GM19328 (cell line): ENCODE measurements at regions not wholly inside any gene's neighbourhood (a gene's known extent, or its start where the extent isn't known, plus 50 kb on each side); places are given as distances from the start of the nearest gene placed in this dataset.

Experiments
- ATAC-seq: cut with Tn5 transposase; IDR thresholded peaks from one replicate; pipeline ENCODE4 v1.9.1; 2021; ENCODE audit warnings: mild to moderate bottlenecking, moderate library complexity; ENCODE audit not compliant: unreplicated experiment

DNA sequence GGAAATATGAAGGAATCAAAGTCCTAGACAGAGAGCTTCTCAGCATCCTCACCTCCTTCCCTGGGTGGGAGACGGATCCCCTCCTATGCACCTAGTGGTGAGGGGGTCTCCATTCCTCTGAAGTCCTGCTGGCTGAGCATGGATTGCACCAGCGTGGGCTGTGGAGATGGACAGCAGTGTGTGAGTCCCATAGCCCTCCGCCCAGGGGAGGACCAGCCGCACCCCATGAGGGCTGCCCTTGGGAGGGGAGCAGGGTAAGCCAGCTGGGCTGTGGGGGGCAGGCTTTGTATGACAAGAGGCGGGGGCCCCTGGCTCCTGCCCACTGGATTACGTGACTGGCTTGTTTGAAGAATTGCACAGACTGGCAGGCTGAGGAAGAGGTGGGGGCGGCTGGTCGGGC is 768.2 kb downstream of the GALR1 start:
- ATAC-seq, result no peak

DNA sequence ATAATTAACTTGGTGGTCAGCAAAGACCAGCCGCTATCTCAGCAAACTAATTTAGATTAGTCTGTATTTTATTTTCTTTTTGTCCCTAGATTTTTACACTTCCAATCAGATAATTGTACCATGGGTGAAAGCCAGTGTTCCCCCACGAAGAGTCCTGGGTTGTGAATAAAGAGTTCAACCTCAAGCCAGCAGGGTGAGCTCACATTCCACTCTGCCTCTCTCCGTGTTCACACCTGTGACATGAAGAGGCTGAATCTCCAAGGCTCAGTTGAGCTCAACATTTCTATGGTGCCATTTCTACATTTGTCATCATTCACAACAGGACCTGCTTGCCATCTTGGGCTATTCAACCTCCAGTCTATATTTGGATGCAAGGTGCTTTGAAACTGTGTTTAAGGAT is 771.5 kb downstream of the GALR1 start:
- ATAC-seq, result no peak

DNA sequence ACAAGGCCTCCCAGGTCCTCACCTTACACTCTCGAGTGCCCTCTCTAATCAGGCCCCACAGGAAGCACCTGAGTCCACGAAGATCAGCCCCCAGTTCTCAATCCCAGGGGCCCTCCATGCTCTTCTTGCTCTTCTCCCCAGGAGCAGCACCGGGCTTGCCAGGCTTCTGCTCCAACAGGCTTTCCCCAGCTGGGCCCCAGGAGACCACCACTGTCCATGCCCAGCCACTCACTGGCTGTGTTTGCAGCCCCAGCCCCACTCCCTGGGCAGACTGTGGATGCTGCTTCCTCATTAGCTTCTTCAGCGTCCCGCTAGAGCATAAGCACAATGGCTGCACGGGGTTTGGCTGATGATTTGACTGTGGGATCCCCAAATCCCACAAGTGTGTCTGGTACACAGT is 781.9 kb downstream of the GALR1 start:
- ATAC-seq, result no peak

DNA sequence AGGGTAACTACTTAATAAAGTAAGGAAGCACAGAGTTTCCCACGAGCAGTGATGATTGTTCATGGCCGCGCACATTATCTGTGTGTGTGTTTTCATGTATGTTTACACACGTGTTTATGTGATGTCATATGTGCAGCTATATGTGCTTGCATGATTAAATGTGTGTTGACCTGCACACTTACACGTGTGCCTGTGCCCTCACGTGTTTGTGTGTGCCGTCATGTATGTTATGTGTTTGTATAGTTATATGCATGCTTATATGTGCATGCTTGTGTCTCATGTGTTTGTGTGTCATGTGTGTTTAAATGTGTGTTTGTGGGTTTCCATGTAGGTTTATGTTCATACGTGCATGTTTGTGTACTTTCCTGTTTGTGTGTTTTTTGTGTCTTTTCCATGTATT is 782.3 kb downstream of the GALR1 start:
- ATAC-seq, result no peak

DNA sequence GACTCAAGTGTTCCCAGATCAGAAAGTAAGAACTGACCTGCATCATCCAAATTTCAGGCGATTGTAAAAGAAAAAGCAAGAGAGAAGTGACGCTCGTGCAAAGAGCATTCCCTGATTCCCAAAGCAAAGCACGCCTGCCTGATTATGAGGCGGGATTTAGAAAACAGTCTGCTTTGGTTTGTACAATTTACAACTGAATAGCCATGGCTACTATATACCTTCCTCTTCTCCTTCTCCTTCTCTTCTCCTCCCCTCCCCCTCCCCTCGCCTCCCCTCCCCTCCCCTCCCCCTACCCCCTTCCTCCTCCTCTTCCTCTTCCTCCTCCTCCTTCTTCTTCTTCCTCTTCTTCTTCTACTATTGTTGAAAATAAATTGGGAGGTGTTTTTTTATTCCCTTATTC is 782.9 kb downstream of the GALR1 start:
- ATAC-seq, result no peak

DNA sequence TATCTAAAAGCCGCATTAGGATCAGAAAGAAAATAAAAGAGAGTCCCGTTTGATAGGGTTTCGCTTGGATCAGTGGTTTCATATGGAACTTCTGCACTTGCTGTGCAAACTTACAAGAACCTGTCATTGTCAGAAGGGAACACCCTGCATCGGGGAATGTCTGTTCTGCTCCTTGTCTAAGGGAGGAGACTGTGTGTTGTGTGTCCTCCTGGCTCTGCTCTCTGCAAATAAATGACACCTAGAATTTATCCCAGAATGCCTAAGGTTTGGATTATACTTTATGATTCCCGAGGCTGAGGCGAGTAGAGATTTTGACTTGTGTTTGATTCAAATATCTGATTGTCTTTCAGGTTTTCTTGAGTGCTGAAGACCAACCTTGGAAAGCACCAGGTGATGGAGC is 785.1 kb downstream of the GALR1 start:
- no peak for ATAC-seq

DNA sequence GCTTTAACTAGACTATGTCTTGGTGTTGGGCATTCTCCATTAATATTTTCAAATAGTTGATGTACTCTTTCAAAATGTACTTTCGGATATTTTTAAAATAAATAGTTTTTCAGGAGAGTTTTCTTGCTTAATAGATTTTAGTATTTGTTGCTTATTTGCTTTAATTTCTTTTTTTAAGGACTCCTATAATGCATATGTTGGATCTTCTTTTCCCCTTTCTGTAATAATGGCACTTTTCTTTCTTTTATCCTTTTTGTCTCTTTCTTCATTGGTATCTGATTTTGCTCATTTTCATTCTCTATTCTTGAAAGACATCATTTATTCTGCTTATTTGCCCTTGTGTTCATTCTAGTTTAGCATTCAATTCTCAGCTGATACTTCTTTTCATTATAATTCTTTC is 791.6 kb downstream of the GALR1 start:
- no peak for ATAC-seq

DNA sequence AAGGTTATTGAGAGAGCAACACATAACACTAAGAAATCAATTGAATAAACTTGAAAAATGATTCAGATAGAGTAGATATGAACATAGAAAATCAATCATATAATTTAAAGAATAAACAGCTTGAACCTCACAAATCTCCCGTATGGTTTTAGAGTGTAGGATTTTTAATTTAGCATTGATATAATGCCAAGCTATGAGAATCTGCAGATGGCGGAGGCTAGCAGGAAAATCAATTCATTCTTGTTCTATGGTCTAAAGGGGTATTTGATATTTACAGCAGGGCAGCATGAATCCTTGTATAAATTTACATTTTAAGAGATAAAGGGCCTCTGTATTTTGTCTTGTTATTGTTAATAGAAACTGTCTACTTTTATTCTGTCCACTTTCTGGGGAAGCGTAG is 797.0 kb downstream of the GALR1 start:
- no peak for ATAC-seq

DNA sequence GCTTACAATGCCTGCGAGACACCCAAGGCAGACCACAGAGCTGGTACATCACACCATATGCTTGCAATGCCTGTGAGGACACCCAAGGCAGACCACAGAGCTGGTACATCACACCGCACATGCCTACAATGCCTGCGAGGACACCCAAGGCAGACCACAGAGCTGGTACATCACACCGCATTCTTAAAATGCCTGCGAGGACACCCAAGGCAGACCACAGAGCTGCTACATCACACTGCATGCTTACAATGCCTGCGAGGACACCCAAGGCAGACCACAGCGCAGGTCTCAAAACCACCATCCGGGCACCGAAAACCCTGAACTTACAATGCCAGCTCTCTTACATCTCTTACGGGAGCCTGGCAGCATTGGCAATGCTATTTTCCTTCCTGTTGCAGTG is 799.6 kb downstream of the GALR1 start:
- ATAC-seq, result no peak

DNA sequence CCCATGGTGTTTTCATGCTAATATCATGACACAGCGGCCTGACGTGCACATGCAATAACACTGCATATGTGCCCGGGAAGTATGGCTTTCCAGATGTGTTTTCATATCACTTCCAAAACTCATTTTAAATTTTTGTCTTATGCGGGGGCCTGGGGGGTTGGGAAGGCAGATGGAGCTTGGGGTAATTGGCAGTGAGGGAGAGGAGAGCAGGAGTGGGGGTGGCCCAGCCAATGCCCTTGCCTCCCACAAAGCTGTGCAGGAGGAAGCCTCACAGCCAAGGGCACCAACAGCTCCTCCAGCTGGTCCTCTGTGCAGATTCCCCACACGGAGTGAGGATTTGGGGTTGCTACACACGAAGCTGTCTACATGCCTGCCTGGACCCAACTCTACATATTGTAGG is 805.2 kb downstream of the GALR1 start:
- ATAC-seq, result no peak

DNA sequence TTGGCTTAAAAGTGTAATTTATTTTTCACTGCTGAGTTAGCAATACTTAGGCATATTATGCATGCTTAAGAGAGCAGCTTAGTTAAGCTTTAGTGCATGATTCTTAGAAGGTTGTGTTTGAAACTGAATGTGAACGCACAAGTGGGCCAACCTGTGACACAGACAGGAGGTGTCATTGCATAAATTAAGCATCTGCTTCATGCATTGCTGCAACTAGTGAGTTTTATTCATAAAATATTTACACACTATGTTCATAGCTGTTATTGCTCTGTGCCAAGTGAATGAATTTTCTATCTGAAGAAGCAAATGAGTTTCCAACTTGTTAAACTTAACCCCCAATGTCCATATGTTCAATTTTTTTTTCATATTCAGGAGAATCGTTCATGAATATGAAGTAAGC is 806.4 kb downstream of the GALR1 start:
- no peak for ATAC-seq

DNA sequence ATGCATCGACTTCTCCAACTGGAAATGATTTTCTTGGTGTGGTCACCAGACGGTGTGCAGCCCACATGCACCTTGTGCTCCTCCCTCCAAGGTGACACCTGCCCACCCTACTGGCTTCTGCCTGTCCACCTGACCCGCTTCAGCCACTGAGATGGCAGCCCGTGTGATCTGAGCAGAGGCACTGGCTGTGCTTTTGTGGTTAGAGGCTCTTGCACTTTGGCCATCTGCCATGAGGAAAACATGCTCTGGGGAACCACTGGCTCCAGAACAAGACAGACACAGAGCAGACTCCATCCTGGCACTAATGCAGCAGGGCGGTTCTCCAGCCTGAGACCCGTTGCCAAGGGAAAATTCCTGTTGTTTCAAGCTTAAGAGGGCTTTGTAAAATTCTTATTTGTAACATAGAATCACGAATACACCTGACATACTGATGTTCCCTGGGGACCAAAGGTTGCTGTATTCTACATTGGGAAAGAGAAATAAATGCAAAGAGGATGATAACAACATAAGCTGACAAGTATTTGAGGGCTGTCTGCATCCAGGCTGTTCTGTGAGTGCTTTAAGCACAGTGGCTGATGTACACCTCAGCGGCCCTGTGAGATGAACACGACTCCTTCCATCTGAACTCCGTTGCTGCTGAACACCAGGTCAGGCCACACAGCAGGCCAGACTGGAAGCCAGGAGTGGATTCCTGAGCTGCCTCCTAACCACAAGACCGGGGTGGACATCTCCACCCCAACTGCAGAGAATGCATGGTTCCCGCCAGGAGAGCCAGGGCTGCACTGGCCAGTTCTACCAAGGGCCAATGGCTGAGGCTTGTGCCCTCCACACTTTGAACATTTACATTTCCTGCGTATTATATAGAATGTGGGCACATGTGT is 820.4 kb downstream of the GALR1 start:
- ATAC-seq, result no peak

DNA sequence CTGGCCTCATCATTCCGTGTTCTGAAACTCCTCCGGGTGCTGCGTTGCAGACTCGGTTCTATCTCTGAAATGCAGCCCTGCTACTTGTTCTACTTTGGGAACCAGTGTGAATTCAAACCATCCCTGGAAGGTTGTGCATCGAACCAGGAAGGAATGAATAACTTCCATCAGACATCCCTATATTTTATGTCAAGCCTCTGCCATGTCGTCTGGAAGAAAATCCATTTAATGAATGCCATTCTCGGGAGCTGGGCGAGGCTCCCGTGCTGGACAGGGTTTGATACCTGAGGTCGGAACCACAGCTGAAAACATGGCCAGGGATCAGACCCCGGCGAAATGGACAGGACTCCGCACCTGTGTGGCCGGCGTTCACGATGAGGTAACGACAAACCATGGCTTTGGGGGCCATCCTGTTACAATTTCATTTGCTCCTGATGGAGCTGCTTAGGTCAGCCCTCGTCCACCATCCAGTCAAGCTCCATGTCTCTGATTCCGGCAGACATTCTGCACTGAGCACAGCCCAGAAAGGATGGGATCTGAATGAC is 821.6 kb downstream of the GALR1 start:
- ATAC-seq, result no peak

DNA sequence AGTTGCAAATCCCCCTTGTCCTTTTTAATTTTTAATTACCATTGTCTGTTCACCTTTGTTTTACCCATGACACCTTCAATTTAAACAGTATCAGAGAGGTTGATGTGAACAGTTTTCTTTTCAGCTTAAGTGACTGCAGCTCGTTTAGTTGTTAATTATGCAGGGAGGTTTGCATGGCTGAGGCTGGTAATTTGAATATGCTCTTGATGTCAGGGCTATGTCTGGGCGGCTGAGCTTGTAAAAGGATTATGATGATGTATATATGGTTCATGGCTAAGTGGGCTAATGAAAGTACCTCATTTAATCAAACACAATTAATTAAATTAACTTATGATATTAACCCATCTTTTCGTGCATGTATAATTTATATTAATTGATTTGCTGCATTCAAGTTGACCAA is 822.1 kb downstream of the GALR1 start:
- ATAC-seq, result no peak

DNA sequence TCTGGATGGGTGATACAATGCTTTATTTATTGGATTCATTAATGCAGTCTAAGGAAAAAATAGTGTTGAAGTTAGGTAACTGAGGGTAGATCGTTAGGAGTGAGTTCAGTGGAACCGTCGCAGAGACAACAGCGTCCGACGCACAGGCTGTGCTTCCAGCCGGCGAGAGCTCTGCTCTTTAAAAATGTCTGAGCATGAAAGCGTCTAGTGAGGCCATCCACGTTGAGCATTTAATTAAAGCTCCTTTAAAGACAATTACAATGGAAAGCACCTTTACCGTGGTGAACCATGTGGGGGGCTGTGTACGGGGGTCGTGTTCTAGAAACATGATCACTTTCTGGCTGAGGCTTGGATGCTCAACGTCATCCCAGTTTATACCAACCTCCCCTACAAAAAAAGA is 822.7 kb downstream of the GALR1 start:
- ATAC-seq, result no peak

DNA sequence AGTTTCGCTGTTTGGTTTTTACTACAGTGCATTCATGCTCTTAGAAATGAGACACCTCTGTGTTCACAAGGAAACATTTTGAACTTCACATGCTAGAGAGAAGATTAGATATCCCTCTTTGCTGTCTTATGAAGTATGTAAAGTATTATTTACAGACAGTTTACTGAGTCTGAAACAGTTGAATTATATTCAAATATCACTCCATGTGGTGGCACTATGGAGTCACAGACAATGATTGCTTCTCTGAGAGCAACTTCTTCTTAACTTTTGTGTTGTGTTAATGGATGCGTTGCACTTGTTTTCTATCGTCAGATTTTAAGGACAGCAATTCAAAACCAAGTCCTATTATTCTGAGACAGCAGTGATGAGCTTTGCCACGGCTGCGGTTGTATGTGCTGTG is 823.6 kb downstream of the GALR1 start:
- no peak for ATAC-seq

DNA sequence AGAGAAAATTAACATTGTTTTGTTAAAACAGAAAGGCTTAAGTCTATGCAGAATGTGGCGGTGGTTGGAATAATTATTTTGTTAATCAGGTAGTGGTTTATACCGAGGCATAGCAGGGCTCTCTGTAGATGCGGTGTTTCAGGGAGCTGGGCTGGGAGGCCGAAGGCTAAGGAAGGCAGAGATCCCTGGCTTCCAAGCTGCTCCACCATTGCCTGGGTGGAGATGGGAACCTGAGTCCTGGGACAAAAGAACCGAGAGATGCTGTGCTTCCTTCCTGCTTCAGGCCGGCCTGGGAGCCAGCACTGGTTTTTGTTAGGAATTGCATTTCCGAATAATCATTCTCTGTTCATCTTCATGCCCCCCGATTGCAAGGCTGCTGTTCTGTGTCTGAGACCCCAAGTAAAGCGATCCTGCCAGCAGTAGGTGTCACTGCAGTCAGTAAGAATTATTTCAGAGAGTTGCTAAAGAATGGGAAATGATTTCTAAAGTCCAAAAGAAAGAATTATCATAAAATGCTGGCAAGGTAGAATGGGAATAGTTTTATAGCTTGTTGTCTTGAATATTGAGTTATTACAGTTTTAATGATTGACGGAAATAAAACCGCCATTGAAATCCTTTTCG is 824.9 kb downstream of the GALR1 start:
- no peak for ATAC-seq

DNA sequence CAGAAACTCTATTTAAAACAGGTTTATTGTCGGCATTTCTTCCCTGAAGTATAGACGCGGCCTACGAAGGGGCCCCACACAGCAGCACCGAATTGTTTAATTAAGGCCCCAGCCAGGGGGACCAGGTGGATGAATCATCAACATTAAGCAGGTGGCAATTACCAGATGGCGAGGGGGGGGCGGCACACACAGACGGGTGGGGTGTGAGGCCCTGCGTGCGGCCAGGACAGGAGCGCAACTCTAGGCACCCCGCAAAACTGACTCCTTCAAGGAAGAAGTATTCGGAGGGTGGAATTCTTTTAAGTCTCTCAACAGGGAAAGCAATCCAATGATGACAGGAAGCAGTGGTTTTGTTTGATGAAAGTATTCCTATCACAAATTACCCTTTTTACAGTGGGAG is 830.4 kb downstream of the GALR1 start:
- ATAC-seq, result no peak

DNA sequence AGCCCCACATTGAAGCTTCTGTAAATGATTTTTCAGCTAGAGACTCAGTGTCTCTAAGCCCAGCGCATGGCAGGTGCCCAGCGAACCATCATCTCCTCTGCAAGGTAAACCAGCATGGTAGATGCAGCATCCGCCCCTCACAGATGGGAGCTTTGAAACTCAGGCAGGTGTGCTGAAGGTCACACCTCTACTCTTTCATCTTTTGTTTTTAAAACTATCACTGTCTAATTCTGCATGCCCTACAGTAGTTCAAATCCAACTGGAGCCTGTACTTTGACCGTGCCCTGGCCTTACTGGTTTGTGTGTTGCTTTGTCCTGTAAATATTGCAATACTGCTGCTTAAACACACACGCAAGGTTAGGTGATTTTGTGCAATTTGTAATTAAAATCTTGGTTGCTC is 831.1 kb downstream of the GALR1 start:
- no peak for ATAC-seq

DNA sequence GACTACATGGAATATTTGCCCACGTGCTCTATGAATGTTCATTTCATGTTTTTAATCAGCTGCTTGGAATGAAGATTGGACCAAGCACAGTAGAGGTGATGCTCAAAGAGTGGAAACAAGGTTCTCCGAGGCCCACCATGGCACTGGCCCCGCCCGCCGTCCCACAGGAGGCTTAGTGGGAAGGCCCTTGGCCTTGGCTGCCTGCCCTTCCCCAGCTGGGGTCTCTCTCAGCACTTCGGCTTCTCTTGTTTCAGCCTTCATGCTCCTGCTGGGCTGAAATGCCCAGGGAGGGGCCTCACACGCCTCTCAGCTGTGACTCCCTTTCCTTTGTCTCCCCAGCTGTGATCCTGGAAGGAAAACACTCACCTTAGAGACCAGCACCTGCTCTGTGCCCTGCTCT is 833.2 kb downstream of the GALR1 start:
- ATAC-seq, result no peak

DNA sequence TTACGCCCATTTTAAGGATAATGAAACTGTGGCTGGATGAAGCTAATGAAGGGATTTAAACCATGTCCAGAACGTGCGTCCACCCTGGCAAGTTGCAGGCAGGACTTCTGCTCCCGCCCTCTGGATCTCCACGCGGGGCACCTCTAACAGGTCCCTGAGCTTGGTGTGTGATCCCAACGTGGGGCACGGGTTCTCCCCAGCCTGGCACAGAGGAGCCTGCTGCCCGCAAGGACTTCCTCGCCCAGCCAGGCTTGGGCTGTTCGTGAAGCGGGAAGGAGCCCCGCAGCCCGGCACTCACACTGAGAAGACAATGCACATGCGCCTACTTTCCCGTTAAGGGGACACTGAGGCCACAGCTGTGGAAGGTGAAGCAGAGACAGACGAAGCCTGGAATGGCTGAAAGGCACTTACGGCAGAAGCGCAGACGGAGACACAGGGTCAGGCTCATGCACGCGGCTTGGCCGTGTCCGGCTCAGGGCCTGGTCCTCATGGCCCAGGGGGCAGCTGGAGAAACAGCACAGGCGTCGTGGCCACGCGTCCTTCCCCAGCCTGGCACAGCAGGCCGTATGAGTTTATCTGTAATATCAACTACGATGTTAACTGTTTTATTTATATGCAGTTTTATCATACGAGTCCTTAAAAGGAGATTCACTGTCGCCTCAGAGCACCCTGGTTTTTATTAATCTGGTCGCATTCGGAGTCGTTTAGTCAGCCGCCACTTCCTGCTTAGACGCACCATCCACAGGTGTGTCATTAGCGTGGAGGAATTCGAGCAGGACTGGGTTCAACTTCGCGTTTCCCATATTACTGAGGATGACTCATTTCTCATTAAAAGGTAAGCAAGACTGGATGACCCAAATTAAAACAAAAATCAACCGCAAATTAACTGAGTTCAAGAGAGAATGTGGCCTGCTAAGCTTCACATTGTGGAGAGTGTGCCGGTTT is 835.9 kb downstream of the GALR1 start:
- no peak for ATAC-seq
